Stomach (tissue), 4 donors: ENCODE measurements at regions not wholly inside any gene's neighbourhood (a gene's known extent, or its start where the extent isn't known, plus 50 kb on each side); places are given as distances from the start of the nearest gene placed in this dataset.

Experiments used
- CTCF ChIP-seq, 7 experiments: fragments of 450-650 bp in 4 of 7; fragments of 200-600 bp in 3 of 7; sonication (generic) in 3 of 7; IDR thresholded peaks; one replicate each; pipeline ENCODE4 v1.5.1; 2016 to 2019; ENCODE audit warnings: antibody characterized with exemption in 7 of 7, control low read depth in 2 of 7, mild to moderate bottlenecking in 1 of 7
- EP300 ChIP-seq: sonication (generic); formaldehyde crosslinking; IDR thresholded peaks from one replicate; pipeline ENCODE4 v1.6.1; 2017; ENCODE audit warnings: antibody characterized with exemption
- POLR2A ChIP-seq, 4 donors: fragments of 450-650 bp; IDR thresholded peaks; one replicate each; pipeline ENCODE4 v1.6.1; 2016; ENCODE audit warnings: antibody characterized with exemption in 4 of 4, control low read depth in 2 of 4, mild to moderate bottlenecking in 1 of 4, moderate library complexity in 1 of 4
- POLR2AphosphoS5 ChIP-seq, 3 donors: sonication (generic); formaldehyde crosslinking; IDR thresholded peaks; one replicate each; pipeline ENCODE4 v1.6.1; 2016; ENCODE audit warnings: antibody characterized with exemption in 3 of 3

- TF ChIP-seq EP300 (no peak), CTCF (IDR thresholded peaks at IDR 0.05) (no peak), POLR2A (IDR thresholded peaks at IDR 0.05) (no peak), POLR2AphosphoS5 (IDR thresholded peaks at IDR 0.05) (no peak)
These were observed 278.3 kb downstream of the SHQ1 start for GRCh38 chr3:72569754-72570440.
